ENCODE measurements at regions not wholly inside any gene's neighbourhood (a gene's known extent, or its start where the extent isn't known, plus 50 kb on each side); places are given as distances from the start of the nearest gene placed in this dataset.

- no peak for DNase-seq
Observed at GRCh38 chr12:108043286-108043685, 85.8 kb upstream of the WSCD2 start.

GRCh38 chr12:108043750-108044533 is 85.1 kb upstream of the WSCD2 start:
- DNase-seq = no peak

GRCh38 chr12:108046135-108046534 is 83.0 kb upstream of the WSCD2 start:
- DNase-seq = no peak

GRCh38 chr12:108046650-108047049 is 82.4 kb upstream of the WSCD2 start:
- DNase-seq = no peak

GRCh38 chr12:108047071-108047550 is 82.0 kb upstream of the WSCD2 start:
- DNase-seq = no peak

- no peak for DNase-seq
Observed at GRCh38 chr12:108048686-108049085, 80.4 kb upstream of the WSCD2 start.

GRCh38 chr12:108050696-108051095 is 78.4 kb upstream of the WSCD2 start:
- DNase-seq = no peak

GRCh38 chr12:108052260-108052659 is 76.8 kb upstream of the WSCD2 start:
- DNase-seq = no peak

GRCh38 chr12:108053512-108053911 is 75.6 kb upstream of the WSCD2 start:
- no peak for DNase-seq

- no peak for DNase-seq
Observed at GRCh38 chr12:108054496-108054895, 74.6 kb upstream of the WSCD2 start.

- DNase-seq = no peak
Observed at GRCh38 chr12:108055141-108055540, 73.9 kb upstream of the WSCD2 start.

- no peak for DNase-seq
Observed at GRCh38 chr12:108060067-108060466, 69.0 kb upstream of the WSCD2 start.

GRCh38 chr12:108060903-108061302 is 68.2 kb upstream of the WSCD2 start:
- DNase-seq = no peak

- DNase-seq = no peak
Observed at GRCh38 chr12:108063192-108063591, 65.9 kb upstream of the WSCD2 start.

- no peak for DNase-seq
Observed at GRCh38 chr12:108065069-108065468, 64.0 kb upstream of the WSCD2 start.

GRCh38 chr12:108066583-108067577 is 62.2 kb upstream of the WSCD2 start:
- no peak for DNase-seq

- no peak for DNase-seq
Observed at GRCh38 chr12:108069651-108070165, 59.4 kb upstream of the WSCD2 start.

GRCh38 chr12:108075561-108075960 is 53.5 kb upstream of the WSCD2 start:
- DNase-seq = no peak

GRCh38 chr12:108076556-108076955 is 52.5 kb upstream of the WSCD2 start:
- DNase-seq = no peak

GRCh38 chr12:108078428-108078827 is 50.7 kb upstream of the WSCD2 start:
- DNase-seq = no peak
